HepG2 (cell line): ENCODE measurements at regions not wholly inside any gene's neighbourhood (a gene's known extent, or its start where the extent isn't known, plus 50 kb on each side); places are given as distances from the start of the nearest gene placed in this dataset.

ENCODE experiments used
- ATAC-seq: fragments of 200-7000 bp; cut with Tn5 transposase; 3 replicates; pipeline ENCODE4 v1.9.1; 2020; ENCODE audit warnings: mild to moderate bottlenecking, moderate library complexity
- BruUV-seq: library from RNA; stranded (reverse); fragments of 400-500 nt; replicated peaks from 2 replicates; lab custom pipeline; 2021; lab: Mats Ljungman, UMichigan
- CTCF ChIA-PET: fragments of 300-600 bp; formaldehyde crosslinking; extraction: SDS; loops from one replicate; lab custom pipeline; 2021; ENCODE audit warnings: low total read pairs, inconsistent platforms, low intra/inter-chr PET ratio; lab: Yijun Ruan, JAX
- POLR2A ChIA-PET: fragments of 350-600 bp; sonication (Branson Sonifier 250); formaldehyde crosslinking; loops from one replicate; lab custom pipeline; 2020; ENCODE audit warnings: antibody characterized with exemption, inconsistent platforms; lab: Yijun Ruan, JAX
- DNase-seq: peaks from one replicate; pipeline ENCODE4 v3.0.0-alpha.2; 2015; ENCODE audit warnings: low spot score
- FAIRE-seq: peaks from 3 replicates; lab custom pipeline; 2011; peaks lifted over from hg19 to GRCh38; lab: Jason Lieb, UNC
- H2AFZ ChIP-seq: one replicate; pipeline ENCODE4 v1.6.1; 2011; ENCODE audit warnings: low read length, inconsistent platforms
- H3K27ac ChIP-seq: fragments of 300-600 bp; 3 replicates; pipeline ENCODE4 v1.8.0; 2011; ENCODE audit warnings: mixed run types, mild to moderate bottlenecking, mixed read lengths, low read length, inconsistent platforms; ENCODE audit not compliant: insufficient read depth; ENCODE audit errors: extremely low read length
- H3K27me3 ChIP-seq, 2 experiments: fragments of 200-600 bp in 1 of 2; 2 replicates in 1 of 2; 3 replicates in 1 of 2; pipeline versions ENCODE4 v1.6.0 to v1.8.0; 2011; ENCODE audit warnings: low read length in 2 of 2, mild to moderate bottlenecking in 2 of 2, moderate library complexity in 2 of 2, inconsistent platforms in 1 of 2; ENCODE audit not compliant: insufficient read depth in 2 of 2, control insufficient read depth in 1 of 2
- H3K36me3 ChIP-seq, 2 experiments: fragments of 200-600 bp in 1 of 2; replicated peaks in 1 of 2; 2 replicates in 1 of 2; 3 replicates in 1 of 2; pipeline versions ENCODE4 v1.5.1 to v1.8.0; 2011; ENCODE audit warnings: low read length in 2 of 2, inconsistent platforms in 1 of 2; ENCODE audit not compliant: insufficient read depth in 2 of 2, control insufficient read depth in 1 of 2
- H3K4me1 ChIP-seq: 2 replicates; pipeline ENCODE4 v1.5.1; 2012; ENCODE audit warnings: low read length, inconsistent platforms; ENCODE audit not compliant: insufficient read depth
- H3K4me2 ChIP-seq: 2 replicates; pipeline ENCODE4 v1.6.0; 2011; ENCODE audit warnings: low read depth, low read length, inconsistent platforms
- H3K4me3 ChIP-seq, 3 experiments: fragments of 200-600 bp in 1 of 3; sonication (generic), shearing (Covaris generic) in 1 of 3; replicated peaks in 1 of 3; 2 replicates each; pipeline ENCODE4 v1.5.1; 2011 to 2016; ENCODE audit warnings: low read length in 3 of 3, inconsistent platforms in 2 of 3, low read depth in 2 of 3, mild to moderate bottlenecking in 2 of 3, control low read depth in 1 of 3, mixed read lengths in 1 of 3; ENCODE audit not compliant: insufficient read depth in 1 of 3
- H3K79me2 ChIP-seq: one replicate; pipeline ENCODE4 v1.6.1; 2011; ENCODE audit warnings: low read length, inconsistent platforms; ENCODE audit not compliant: insufficient read depth
- H3K9ac ChIP-seq: 2 replicates; pipeline ENCODE4 v1.6.0; 2011; ENCODE audit warnings: mild to moderate bottlenecking, low read depth, low read length, inconsistent platforms; ENCODE audit not compliant: insufficient read depth
- H3K9me3 ChIP-seq: 2 replicates; pipeline ENCODE4 v1.5.1; 2012; ENCODE audit warnings: mild to moderate bottlenecking, low read length
- H4K20me1 ChIP-seq: 2 replicates; pipeline ENCODE4 v1.6.0; 2011; ENCODE audit warnings: inconsistent platforms, mild to moderate bottlenecking, low read length, moderate library complexity; ENCODE audit not compliant: insufficient read depth
- ASH2L ChIP-seq: fragments of 300-600, 200-600 bp; sonication (generic); IDR thresholded peaks from 2 replicates; pipeline ENCODE4 v1.7.0; 2017; ENCODE audit warnings: low read depth, mild to moderate bottlenecking, moderate library complexity, mixed read lengths, low read length; ENCODE audit not compliant: insufficient read length
- CHCHD3 ChIP-seq: sonication (generic); formaldehyde crosslinking; IDR thresholded peaks from 2 replicates; pipeline ENCODE4 v1.8.0; 2022; ENCODE audit warnings: mild to moderate bottlenecking, missing genetic modification reagents, moderate library complexity
- ESRRA ChIP-seq: sonication (generic); formaldehyde crosslinking; IDR thresholded peaks from 2 replicates; pipeline ENCODE4 v1.5.1; 2020; ENCODE audit warnings: mild to moderate bottlenecking, low read depth, missing genetic modification reagents
- HNRNPH1 ChIP-seq: fragments of 200-400 bp; formaldehyde crosslinking; optimal IDR thresholded peaks from 2 replicates; pipeline ENCODE3; 2017; ENCODE audit warnings: mild to moderate bottlenecking, low read depth, low read length
- NFE2L1 ChIP-seq: sonication (generic); formaldehyde crosslinking; IDR thresholded peaks from 2 replicates; pipeline ENCODE4 v1.4.0; 2020; ENCODE audit warnings: missing genetic modification reagents, mild to moderate bottlenecking, borderline replicate concordance
- PATZ1 ChIP-seq: sonication (generic); formaldehyde crosslinking; IDR thresholded peaks from 2 replicates; pipeline ENCODE4 v1.4.0; 2020; ENCODE audit warnings: missing genetic modification reagents
- PITX1 ChIP-seq: sonication (generic); formaldehyde crosslinking; IDR thresholded peaks from 2 replicates; pipeline ENCODE4 v1.5.1; 2020; ENCODE audit warnings: mild to moderate bottlenecking, missing genetic modification reagents
- SMAD1 ChIP-seq: sonication (generic); formaldehyde crosslinking; IDR thresholded peaks from 2 replicates; pipeline ENCODE4 v1.4.0; 2020; ENCODE audit warnings: missing genetic modification reagents, low read depth, mild to moderate bottlenecking, borderline replicate concordance
- ZFP36L2 ChIP-seq: sonication (generic); formaldehyde crosslinking; IDR thresholded peaks from 2 replicates; pipeline ENCODE4 v1.4.0; 2020; ENCODE audit warnings: missing genetic modification reagents
- ZNF143 ChIP-seq: sonication (generic); formaldehyde crosslinking; IDR thresholded peaks from 2 replicates; pipeline ENCODE4 v1.4.0; 2020; ENCODE audit warnings: missing genetic modification reagents
- ZNF3 ChIP-seq: IDR thresholded peaks from 2 replicates; pipeline ENCODE4 v1.7.0; 2017; ENCODE audit warnings: inconsistent platforms
- ZZZ3 ChIP-seq: sonication (generic); formaldehyde crosslinking; IDR thresholded peaks from 2 replicates; pipeline ENCODE4 v1.4.0; 2020; ENCODE audit warnings: missing genetic modification reagents, mild to moderate bottlenecking, borderline replicate concordance
- WGBS: methylation state at CpG from one replicate; pipeline ENCODE4 v1.1.6; 2017; ENCODE audit warnings: low lambda C conversion rate; 5-methylcytosine and 5-hydroxymethylcytosine counted together
- in situ Hi-C: cut with HindIII; loops from 2 replicates; pipeline ENCODE4 v1.10.0; 2017; ENCODE audit warnings: low pct_unique_long_range_greater_than_20kb; ENCODE audit not compliant: extremely low pct_ligation_motif_present
- intact Hi-C: fragments of 100-400 bp; cut with micrococcal nuclease; formaldehyde crosslinking; loops from one replicate; pipeline ENCODE4 v1.10.0; 2022; ENCODE audit not compliant: unreplicated experiment
- TF ChIP-seq, protein P1 (sequence below): sonication (generic); formaldehyde crosslinking; IDR thresholded peaks from 2 replicates; pipeline ENCODE4 v1.4.0; 2020; ENCODE audit warnings: missing genetic modification reagents
- TF ChIP-seq, protein P2 (sequence below): sonication (generic); formaldehyde crosslinking; IDR thresholded peaks from 2 replicates; pipeline ENCODE4 v1.4.0; 2020; ENCODE audit warnings: mild to moderate bottlenecking, missing genetic modification reagents
- TF ChIP-seq, protein P3 (sequence below): sonication (generic); formaldehyde crosslinking; IDR thresholded peaks from 2 replicates; pipeline ENCODE4 v1.5.0; 2020; ENCODE audit warnings: missing genetic modification reagents, mild to moderate bottlenecking, borderline replicate concordance

DNA sequence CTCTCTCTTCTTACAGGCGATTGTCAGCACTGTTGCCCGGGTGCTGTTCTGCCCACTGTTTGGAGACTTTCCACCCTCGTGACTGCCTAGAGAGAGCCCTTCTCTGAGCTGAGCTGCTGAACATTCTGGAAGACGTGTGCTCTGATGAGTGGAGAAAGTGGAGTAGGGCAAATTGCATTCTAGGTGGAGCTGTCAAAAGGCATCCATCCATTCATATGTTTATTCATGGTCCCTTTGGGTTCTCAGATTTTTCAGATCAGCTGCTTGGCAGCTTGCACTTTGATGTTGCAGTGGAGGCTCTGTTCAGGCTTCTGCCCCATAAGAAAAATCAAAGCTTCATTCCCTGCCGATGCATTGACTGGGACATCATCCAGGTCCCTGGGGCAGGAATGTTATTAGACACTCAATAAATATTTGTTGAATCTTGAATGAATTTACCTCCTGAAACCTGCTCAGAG lies 120.7 kb upstream of the EEPD1 start:
- TF ChIP-seq CHCHD3 (CRISPR knock-in tag) (no peak), PITX1 (CRISPR knock-in tag) (no peak), ZFP36L2 (CRISPR knock-in tag) (no peak), ASH2L (no peak), NFE2L1 (no peak), ESRRA (CRISPR knock-in tag) (no peak)
- TF ChIP-seq, protein P1, sequence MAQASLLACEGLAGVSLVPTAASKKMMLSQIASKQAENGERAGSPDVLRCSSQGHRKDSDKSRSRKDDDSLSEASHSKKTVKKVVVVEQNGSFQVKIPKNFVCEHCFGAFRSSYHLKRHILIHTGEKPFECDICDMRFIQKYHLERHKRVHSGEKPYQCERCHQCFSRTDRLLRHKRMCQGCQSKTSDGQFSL (CRISPR knock-in tag) = no peak
- no peak overlapping the region for H3K27ac ChIP-seq
- H3K4me2 ChIP-seq = no peak overlapping the region
- POLR2A ChIA-PET = no interaction called here
- in situ Hi-C loops (no loop called here), intact Hi-C loops (no loop called here)
- DNase-seq (no peak), FAIRE-seq (no peak), ATAC-seq (no peak)
- H3K9me3 ChIP-seq = no peaks in the 10 kb centered on the region
- H3K9ac ChIP-seq = no peak overlapping the region
- H2AFZ ChIP-seq = no peak overlapping the region
- H3K79me2 ChIP-seq = no peaks in the 10 kb centered on the region
- CTCF ChIA-PET = no interaction called here
- no peak overlapping the region for H3K4me3 ChIP-seq
- H3K36me3 ChIP-seq = no peaks in the 10 kb centered on the region
- peaks cover 2 to 11% of the 10 kb centered on the region in 2 experiments; a peak in 4 of 5 replicates for H3K27me3 ChIP-seq
- BruUV-seq = no TSS peak
- H3K4me1 ChIP-seq = no peaks in the 10 kb centered on the region
- WGBS = 11% methylated on average over 5 of the region's 5 CpGs
- H4K20me1 ChIP-seq = no peaks in the 10 kb centered on the region

- Histone ChIP-seq H3K4me1 (no peaks in the 10 kb centered on the region), H3K36me3 (no peaks in the 10 kb centered on the region), H3K9me3 (no peaks in the 10 kb centered on the region), H2AFZ (no peak overlapping the region), H3K27me3 (peaks cover 2 to 11% of the 10 kb centered on the region in 2 experiments; a peak in 4 of 5 replicates), H3K4me2 (no peak overlapping the region), H3K4me3 (no peak overlapping the region), H4K20me1 (no peaks in the 10 kb centered on the region), H3K79me2 (no peaks in the 10 kb centered on the region), H3K27ac (no peak overlapping the region), H3K9ac (no peak overlapping the region)
- DNase-seq (no peak), FAIRE-seq (no peak), ATAC-seq (no peak)
- intact Hi-C loops = no loop called here
- CTCF ChIA-PET = no interaction called here
- no TSS peak for BruUV-seq
- POLR2A ChIA-PET = no interaction called here
- 40% methylated on average over 1 of the region's 4 CpGs for whole genome bisulfite sequencing
- in situ Hi-C loops = no loop called here
- no peak for TF ChIP-seq PATZ1 (CRISPR knock-in tag)
- no peak for TF ChIP-seq ZNF143 (CRISPR knock-in tag)
- no peak for TF ChIP-seq ZZZ3 (CRISPR knock-in tag)
- TF ChIP-seq, protein P2, sequence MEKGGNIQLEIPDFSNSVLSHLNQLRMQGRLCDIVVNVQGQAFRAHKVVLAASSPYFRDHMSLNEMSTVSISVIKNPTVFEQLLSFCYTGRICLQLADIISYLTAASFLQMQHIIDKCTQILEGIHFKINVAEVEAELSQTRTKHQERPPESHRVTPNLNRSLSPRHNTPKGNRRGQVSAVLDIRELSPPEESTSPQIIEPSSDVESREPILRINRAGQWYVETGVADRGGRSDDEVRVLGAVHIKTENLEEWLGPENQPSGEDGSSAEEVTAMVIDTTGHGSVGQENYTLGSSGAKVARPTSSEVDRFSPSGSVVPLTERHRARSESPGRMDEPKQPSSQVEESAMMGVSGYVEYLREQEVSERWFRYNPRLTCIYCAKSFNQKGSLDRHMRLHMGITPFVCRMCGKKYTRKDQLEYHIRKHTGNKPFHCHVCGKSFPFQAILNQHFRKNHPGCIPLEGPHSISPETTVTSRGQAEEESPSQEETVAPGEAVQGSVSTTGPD = no peak
- no peak for TF ChIP-seq ZNF3 (CRISPR knock-in tag)
- TF ChIP-seq, protein P3, sequence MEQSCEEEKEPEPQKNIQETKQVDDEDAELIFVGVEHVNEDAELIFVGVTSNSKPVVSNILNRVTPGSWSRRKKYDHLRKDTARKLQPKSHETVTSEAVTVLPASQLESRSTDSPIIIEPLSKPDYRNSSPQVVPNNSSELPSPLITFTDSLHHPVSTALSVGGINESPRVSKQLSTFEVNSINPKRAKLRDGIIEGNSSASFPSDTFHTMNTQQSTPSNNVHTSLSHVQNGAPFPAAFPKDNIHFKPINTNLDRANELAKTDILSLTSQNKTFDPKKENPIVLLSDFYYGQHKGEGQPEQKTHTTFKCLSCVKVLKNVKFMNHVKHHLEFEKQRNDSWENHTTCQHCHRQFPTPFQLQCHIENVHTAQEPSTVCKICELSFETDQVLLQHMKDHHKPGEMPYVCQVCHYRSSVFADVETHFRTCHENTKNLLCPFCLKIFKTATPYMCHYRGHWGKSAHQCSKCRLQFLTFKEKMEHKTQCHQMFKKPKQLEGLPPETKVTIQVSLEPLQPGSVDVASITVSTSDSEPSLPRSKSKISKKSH = no peak
- TF ChIP-seq HNRNPH1 = no peak
- TF ChIP-seq SMAD1 = no peak
Measured at GRCh38 chr7:36034020-36034419, 119.0 kb upstream of the EEPD1 start.
